ENCODE measurements at regions not wholly inside any gene's neighbourhood (a gene's known extent, or its start where the extent isn't known, plus 50 kb on each side); places are given as distances from the start of the nearest gene placed in this dataset.
"Not testable (repeated sequence)": the region's sequence is repeated elsewhere in the genome, so short reads cannot be mapped to it uniquely, and the experiment has no call there.

DNA sequence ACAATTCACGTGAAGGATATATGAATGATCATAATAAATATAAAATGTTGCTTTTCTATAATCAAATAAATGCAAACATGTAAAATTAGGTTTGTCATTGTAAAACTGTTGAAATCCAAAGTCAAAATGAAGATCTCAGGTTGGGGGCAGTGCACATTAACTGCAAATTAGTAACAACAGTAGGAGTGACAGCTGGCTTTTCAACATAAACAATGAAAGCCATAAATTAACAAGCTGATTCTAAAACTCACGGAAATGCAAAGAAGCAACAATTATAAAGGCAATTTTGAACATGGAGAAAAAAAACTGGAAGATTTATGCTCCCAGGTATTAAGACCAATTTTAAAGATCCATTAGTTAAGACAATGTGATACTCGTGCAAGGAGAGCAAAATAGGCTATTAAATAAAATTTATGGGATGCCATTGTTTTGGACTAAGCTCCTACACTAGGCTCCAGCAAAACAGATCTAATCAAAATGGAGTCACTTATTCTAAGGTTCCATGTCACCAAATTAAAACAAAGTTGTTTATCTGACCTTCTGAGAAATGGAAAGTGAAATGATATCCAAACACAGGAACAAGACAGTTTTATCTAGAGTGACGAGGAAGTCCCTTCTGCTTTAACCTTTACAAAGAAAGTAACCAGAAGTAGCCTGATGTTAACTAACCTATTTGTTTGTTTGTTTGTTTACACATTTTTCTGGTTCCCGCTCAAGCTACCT, 770.8 kb downstream of the EPHA7 start:
- no peaks in the 10 kb centered on the region for H3K4me1 ChIP-seq
- no peaks in the 10 kb centered on the region for H3K27me3 ChIP-seq
- TF ChIP-seq, protein P1, sequence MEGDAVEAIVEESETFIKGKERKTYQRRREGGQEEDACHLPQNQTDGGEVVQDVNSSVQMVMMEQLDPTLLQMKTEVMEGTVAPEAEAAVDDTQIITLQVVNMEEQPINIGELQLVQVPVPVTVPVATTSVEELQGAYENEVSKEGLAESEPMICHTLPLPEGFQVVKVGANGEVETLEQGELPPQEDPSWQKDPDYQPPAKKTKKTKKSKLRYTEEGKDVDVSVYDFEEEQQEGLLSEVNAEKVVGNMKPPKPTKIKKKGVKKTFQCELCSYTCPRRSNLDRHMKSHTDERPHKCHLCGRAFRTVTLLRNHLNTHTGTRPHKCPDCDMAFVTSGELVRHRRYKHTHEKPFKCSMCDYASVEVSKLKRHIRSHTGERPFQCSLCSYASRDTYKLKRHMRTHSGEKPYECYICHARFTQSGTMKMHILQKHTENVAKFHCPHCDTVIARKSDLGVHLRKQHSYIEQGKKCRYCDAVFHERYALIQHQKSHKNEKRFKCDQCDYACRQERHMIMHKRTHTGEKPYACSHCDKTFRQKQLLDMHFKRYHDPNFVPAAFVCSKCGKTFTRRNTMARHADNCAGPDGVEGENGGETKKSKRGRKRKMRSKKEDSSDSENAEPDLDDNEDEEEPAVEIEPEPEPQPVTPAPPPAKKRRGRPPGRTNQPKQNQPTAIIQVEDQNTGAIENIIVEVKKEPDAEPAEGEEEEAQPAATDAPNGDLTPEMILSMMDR (IDR thresholded peaks at IDR 0.05): no peak
- intact Hi-C loops (cut with DNase I): no loop called here
- H3K36me3 ChIP-seq: no peaks in the 10 kb centered on the region
- no peak overlapping the region for H3K27ac ChIP-seq
- ATAC-seq (no peak), DNase-seq (no peak)
- H3K4me3 ChIP-seq: no peak overlapping the region
- H3K9me3 ChIP-seq: no peaks in the 10 kb centered on the region

DNA sequence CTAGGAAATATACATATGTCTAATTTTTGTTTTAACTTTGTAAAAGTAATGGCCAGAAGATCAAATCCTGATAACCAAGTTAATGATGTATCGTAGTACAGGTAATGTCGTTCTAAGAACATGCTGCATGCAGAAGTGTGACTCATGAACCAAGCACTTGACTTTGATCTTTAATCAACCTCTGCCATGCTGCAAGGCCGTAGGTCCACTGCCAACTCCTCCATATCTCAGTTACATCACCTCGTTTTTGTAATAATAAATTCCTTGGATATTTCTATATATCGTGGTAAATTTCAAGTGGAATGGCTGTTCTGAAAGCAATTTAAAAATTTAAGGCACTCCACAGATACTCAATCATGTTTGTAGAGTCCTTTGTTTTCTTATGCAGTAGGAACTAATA, 771.7 kb downstream of the EPHA7 start:
- intact Hi-C loops (cut with DNase I): no loop called here
- Histone ChIP-seq H3K36me3 (no peaks in the 10 kb centered on the region), H3K4me3 (no peak overlapping the region), H3K27ac (no peak overlapping the region), H3K9me3 (no peaks in the 10 kb centered on the region), H3K27me3 (no peaks in the 10 kb centered on the region), H3K4me1 (no peaks in the 10 kb centered on the region)
- DNase-seq (no peak), ATAC-seq (peak; percentile 68)
- TF ChIP-seq, protein P1 (IDR thresholded peaks at IDR 0.05): no peak

DNA sequence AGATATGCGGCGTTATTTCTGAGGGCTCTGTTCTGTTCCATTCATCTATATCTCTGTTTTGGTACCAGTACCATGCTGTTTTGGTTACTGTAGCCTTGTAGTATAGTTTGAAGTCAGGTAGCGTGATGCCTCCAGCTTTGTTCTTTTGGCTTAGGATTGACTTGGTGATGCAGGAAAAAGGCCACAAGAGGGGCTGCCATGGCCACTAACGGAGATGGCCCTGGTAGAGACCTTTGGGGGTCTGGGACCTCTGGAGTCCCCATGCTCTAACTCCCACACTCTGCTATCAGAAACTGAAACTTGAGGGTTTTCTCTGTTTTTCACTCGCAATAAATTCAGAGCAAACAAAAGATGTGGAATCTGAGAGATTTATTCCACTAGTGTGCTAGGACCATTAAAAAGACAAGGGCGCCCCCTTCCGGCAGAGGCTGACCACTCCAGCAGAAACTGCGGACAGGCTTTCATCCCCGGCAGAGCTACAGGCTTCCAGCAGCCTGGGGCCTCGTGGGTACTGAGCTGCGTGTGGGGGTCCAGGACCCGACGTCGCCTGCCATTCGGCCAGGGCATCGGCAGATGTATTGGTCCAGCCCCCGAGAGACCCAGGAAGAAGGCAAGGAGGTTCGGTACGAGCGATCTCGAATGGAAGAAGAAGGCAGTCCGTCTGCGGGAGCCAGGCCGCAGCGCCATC, 775.1 kb downstream of the EPHA7 start:
- H3K36me3 ChIP-seq; H3K27me3 ChIP-seq; H3K4me3 ChIP-seq; H3K4me1 ChIP-seq; H3K27ac ChIP-seq; intact Hi-C loops (cut with DNase I); H3K9me3 ChIP-seq: not testable (repeated sequence)
- ATAC-seq (peak; percentile 77), DNase-seq (peak; percentile 68)
- TF ChIP-seq, protein P1 (IDR thresholded peaks at IDR 0.05): peak; percentile 41

DNA sequence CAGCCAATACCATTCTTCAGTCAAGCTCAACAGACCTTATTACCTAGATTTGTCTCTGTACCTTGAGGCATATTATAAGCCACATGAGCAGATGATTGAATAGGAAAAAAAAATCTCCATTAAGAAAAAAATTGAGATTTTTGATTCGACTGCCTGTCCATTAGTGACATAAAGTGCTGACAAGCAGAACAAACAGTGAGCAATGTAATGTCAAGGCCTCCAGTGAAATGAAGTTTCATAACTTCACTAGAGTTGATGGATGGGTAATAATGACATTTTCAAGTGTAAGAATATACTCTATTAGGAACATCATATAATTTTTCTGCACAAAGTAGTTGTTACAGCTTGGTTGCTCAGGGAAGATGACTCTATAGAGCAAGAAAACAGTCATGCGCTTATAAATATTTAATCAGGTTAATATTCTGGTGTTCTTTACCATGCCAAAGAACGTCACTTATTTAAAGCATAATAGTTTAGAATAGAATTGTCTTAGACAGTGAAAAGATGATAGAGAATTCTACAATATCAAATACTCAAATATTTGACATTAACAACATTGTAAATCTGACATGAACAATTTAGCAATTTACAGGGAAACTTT, 783.7 kb downstream of the EPHA7 start:
- no peaks in the 10 kb centered on the region for H3K4me1 ChIP-seq
- intact Hi-C loops (cut with DNase I): no loop called here
- no peaks in the 10 kb centered on the region for H3K36me3 ChIP-seq
- H3K9me3 ChIP-seq: no peaks in the 10 kb centered on the region
- TF ChIP-seq, protein P1 (IDR thresholded peaks at IDR 0.05): no peak
- H3K4me3 ChIP-seq: no peak overlapping the region
- DNase-seq (no peak), ATAC-seq (no peak)
- H3K27ac ChIP-seq: no peak overlapping the region
- no peaks in the 10 kb centered on the region for H3K27me3 ChIP-seq

DNA sequence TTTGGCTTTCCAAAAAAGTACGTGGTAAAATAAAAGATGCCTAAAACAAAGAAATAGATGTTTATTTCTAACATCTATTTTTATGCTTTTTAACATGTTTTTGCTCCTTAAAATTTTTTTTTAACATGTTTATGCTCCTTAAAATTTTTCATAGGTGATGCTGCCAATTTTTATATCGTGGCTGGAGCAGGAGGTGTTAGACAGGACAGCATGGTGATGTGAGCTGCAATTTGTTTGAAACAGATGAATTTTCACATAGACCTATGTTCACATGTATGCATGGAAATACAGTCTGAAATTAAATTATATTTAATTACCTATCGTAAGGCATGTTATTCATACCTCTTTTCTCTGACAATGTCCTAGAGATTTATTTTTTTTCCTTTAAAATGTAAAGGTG, 784.8 kb downstream of the EPHA7 start:
- H3K4me3 ChIP-seq: no peak overlapping the region
- ATAC-seq (no peak), DNase-seq (no peak)
- intact Hi-C loops (cut with DNase I): no loop called here
- H3K4me1 ChIP-seq: no peaks in the 10 kb centered on the region
- TF ChIP-seq, protein P1 (IDR thresholded peaks at IDR 0.05): no peak
- no peaks in the 10 kb centered on the region for H3K36me3 ChIP-seq
- H3K27me3 ChIP-seq: no peaks in the 10 kb centered on the region
- H3K9me3 ChIP-seq: no peaks in the 10 kb centered on the region
- no peak overlapping the region for H3K27ac ChIP-seq

Data from upper lobe of right lung (tissue), 1 donor.